Retina (tissue), 1 donor: ENCODE measurements at regions not wholly inside any gene's neighbourhood (a gene's known extent, or its start where the extent isn't known, plus 50 kb on each side); places are given as distances from the start of the nearest gene placed in this dataset.
A peak's percentile ranks its signal among the peaks of the same experiment; 100 is the strongest.

Experiments
- DNase-seq: peaks from one replicate; pipeline ENCODE4 v3.0.0-alpha.2; 2016

- DNase-seq, result no peak
Observed at GRCh38 chr6:92593201-92593600, 826.2 kb downstream of the EPHA7 start.

- no peak for DNase-seq
Observed at GRCh38 chr6:92589996-92590395, 829.4 kb downstream of the EPHA7 start.

- no peak for DNase-seq
Observed at GRCh38 chr6:92588148-92588547, 831.2 kb downstream of the EPHA7 start.

GRCh38 chr6:92587525-92587924, 831.8 kb downstream of the EPHA7 start:
- no peak for DNase-seq

GRCh38 chr6:92586236-92586977, 833.0 kb downstream of the EPHA7 start:
- DNase-seq, result no peak

GRCh38 chr6:92582211-92582610, 837.1 kb downstream of the EPHA7 start:
- no peak for DNase-seq

GRCh38 chr6:92577077-92577719, 842.2 kb downstream of the EPHA7 start:
- no peak for DNase-seq

GRCh38 chr6:92568541-92568940, 850.8 kb downstream of the EPHA7 start:
- DNase-seq, result peak; percentile 26

GRCh38 chr6:92566632-92567031, 852.7 kb downstream of the EPHA7 start:
- no peak for DNase-seq

- DNase-seq, result no peak
Observed at GRCh38 chr6:92564376-92564775, 855.0 kb downstream of the EPHA7 start.

- DNase-seq, result no peak
Observed at GRCh38 chr6:92559611-92560010, 859.7 kb downstream of the EPHA7 start.

- DNase-seq, result no peak
Observed at GRCh38 chr6:92559003-92559402, 860.4 kb downstream of the EPHA7 start.

- DNase-seq, result no peak
Observed at GRCh38 chr6:92550501-92550900, 868.9 kb downstream of the EPHA7 start.

- DNase-seq, result no peak
Observed at GRCh38 chr6:92545861-92546260, 873.5 kb downstream of the EPHA7 start.

- no peak for DNase-seq
Observed at GRCh38 chr6:92541448-92542060, 877.8 kb downstream of the EPHA7 start.

- DNase-seq, result no peak
Observed at GRCh38 chr6:92538926-92539325, 880.4 kb downstream of the EPHA7 start.

- DNase-seq, result no peak
Observed at GRCh38 chr6:92538275-92538674, 881.1 kb downstream of the EPHA7 start.

GRCh38 chr6:92534109-92534508, 885.2 kb downstream of the EPHA7 start:
- DNase-seq, result no peak

GRCh38 chr6:92522589-92522988, 896.8 kb downstream of the EPHA7 start:
- DNase-seq, result no peak

- DNase-seq, result no peak
Observed at GRCh38 chr6:92521553-92521952, 897.8 kb downstream of the EPHA7 start.

- no peak for DNase-seq
Observed at GRCh38 chr6:92510137-92510536, 909.2 kb downstream of the EPHA7 start.

GRCh38 chr6:92507552-92507951, 911.8 kb downstream of the EPHA7 start:
- DNase-seq, result no peak

- DNase-seq, result no peak
Observed at GRCh38 chr6:92504509-92504908, 914.9 kb downstream of the EPHA7 start.

- DNase-seq, result no peak
Observed at GRCh38 chr6:92497281-92497680, 922.1 kb downstream of the EPHA7 start.
